ENCODE measurements at regions not wholly inside any gene's neighbourhood (a gene's known extent, or its start where the extent isn't known, plus 50 kb on each side); places are given as distances from the start of the nearest gene placed in this dataset.

DNA sequence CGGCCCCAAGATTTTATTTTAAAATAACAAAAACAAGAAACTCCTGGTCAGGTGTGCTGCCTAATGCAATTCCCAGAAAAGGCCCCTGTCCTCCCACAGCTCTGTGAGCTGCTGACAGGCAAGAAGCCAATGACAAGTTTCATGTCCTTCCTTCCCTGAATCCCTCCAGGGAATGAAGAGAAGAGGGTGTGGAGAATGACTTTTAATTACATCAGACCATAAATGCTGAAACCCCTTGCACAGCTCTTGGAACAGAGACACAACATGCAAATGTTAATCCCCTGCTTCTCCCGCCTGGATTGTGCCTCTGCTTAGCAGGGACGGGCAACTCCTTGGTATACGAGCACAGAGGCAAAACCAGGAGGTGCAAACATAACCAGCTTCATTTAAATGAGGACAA, 228.1 kb upstream of the CAMK1G start:
- TF ChIP-seq EZH2 (optimal IDR thresholded peaks at IDR 0.05; ENCODE audit: low read depth, low read length), result no peak
- TF ChIP-seq, protein P1, sequence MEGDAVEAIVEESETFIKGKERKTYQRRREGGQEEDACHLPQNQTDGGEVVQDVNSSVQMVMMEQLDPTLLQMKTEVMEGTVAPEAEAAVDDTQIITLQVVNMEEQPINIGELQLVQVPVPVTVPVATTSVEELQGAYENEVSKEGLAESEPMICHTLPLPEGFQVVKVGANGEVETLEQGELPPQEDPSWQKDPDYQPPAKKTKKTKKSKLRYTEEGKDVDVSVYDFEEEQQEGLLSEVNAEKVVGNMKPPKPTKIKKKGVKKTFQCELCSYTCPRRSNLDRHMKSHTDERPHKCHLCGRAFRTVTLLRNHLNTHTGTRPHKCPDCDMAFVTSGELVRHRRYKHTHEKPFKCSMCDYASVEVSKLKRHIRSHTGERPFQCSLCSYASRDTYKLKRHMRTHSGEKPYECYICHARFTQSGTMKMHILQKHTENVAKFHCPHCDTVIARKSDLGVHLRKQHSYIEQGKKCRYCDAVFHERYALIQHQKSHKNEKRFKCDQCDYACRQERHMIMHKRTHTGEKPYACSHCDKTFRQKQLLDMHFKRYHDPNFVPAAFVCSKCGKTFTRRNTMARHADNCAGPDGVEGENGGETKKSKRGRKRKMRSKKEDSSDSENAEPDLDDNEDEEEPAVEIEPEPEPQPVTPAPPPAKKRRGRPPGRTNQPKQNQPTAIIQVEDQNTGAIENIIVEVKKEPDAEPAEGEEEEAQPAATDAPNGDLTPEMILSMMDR (IDR thresholded peaks at IDR 0.05; ENCODE audit: low read length), result no peak
- no peak for TF ChIP-seq EZH2phosphoT487 (IDR thresholded peaks at IDR 0.05; ENCODE audit: low read length)

Measured in MM.1S (cell line).